Upper lobe of left lung (tissue), 6 donors: ENCODE measurements at regions not wholly inside any gene's neighbourhood (a gene's known extent, or its start where the extent isn't known, plus 50 kb on each side); places are given as distances from the start of the nearest gene placed in this dataset.

ENCODE experiments used
- ATAC-seq, 2 donors: fragments of 200-7000 bp; cut with Tn5 transposase; one replicate each; pipeline ENCODE4 v1.9.1; 2022; ENCODE audit warnings: mild to moderate bottlenecking in 2 of 2, moderate library complexity in 2 of 2; ENCODE audit not compliant: low FRiP score in 2 of 2
- DNase-seq, 2 donors: peaks; one replicate each; pipeline ENCODE4 v3.0.0-alpha.2; 2019 to 2020
- H3K27ac ChIP-seq, 4 donors: fragments of 200-600 bp; sonication (generic); one replicate each; pipeline ENCODE4 v1.5.1; 2016 to 2019
- H3K27me3 ChIP-seq, 4 donors: fragments of 200-600 bp; sonication (generic); one replicate each; pipeline ENCODE4 v1.5.1; 2017 to 2019
- H3K36me3 ChIP-seq, 4 donors: fragments of 200-600 bp; sonication (generic); one replicate each; pipeline ENCODE4 v1.5.1; 2016 to 2019
- H3K4me1 ChIP-seq, 4 donors: fragments of 200-600 bp; sonication (generic); one replicate each; pipeline ENCODE4 v1.5.1; 2018 to 2019
- H3K4me3 ChIP-seq, 4 donors: fragments of 200-600 bp; sonication (generic); one replicate each; pipeline ENCODE4 v1.5.1; 2017 to 2019; ENCODE audit warnings: mild to moderate bottlenecking in 2 of 4, moderate library complexity in 1 of 4
- H3K9me3 ChIP-seq, 4 donors: fragments of 200-600 bp; sonication (generic); one replicate each; pipeline ENCODE4 v1.5.1; 2018 to 2019
- CTCF ChIP-seq, 6 experiments: fragments of 450-650 bp in 4 of 6; fragments of 200-600 bp in 2 of 6; sonication (generic) in 2 of 6; IDR thresholded peaks; one replicate each; pipeline ENCODE4 v1.5.1; 2016 to 2019; ENCODE audit warnings: antibody characterized with exemption in 6 of 6
- EP300 ChIP-seq, 4 donors: sonication (generic); formaldehyde crosslinking; IDR thresholded peaks; one replicate each; pipeline ENCODE4 v1.5.1; 2017; ENCODE audit warnings: antibody characterized with exemption in 4 of 4, control low read depth in 2 of 4
- POLR2A ChIP-seq, 4 donors: fragments of 450-650 bp; IDR thresholded peaks; one replicate each; pipeline ENCODE4 v1.5.1; 2016 to 2017; ENCODE audit warnings: antibody characterized with exemption in 4 of 4, mild to moderate bottlenecking in 2 of 4
- POLR2AphosphoS5 ChIP-seq, 2 donors: sonication (generic); formaldehyde crosslinking; IDR thresholded peaks; one replicate each; pipeline ENCODE4 v1.5.1; 2017; ENCODE audit warnings: antibody characterized with exemption in 2 of 2
- WGBS, 2 donors: methylation state at CpG; one replicate each; pipeline ENCODE4 v1.1.5; 2017 to 2018; 5-methylcytosine and 5-hydroxymethylcytosine counted together
- donor health status: DM: no; HTN: no; CAD: no; lungs with moderate emphysema.
- donor health status: DM: no; HTN: yes; CAD: no; lungs with severe emphysema.

DNA sequence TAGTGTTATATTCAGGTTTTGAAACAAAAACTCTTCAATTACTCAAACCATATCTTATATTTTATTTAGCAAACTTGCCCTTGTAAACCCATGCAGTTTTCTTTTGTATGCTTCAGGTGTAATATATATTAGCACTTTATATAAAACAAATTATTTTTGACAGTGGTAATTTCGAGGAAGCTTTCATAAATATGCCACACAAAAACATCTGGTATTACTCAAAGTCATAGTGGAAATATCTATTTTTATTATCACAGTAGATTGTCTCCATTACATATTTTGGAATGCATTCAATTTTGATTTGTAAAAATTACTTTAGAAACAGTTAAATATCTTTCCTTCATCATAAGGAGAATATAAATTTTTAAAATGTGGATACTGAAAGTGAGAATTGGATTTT is 89.1 kb upstream of the FIBIN start:
- Histone ChIP-seq H3K27ac (no peak overlapping the region), H3K27me3 (no peaks in the 10 kb centered on the region), H3K4me1 (no peaks in the 10 kb centered on the region), H3K9me3 (no peaks in the 10 kb centered on the region), H3K36me3 (no peaks in the 10 kb centered on the region), H3K4me3 (no peak overlapping the region)
- 30 to 44% methylated on average over 1 of the region's 1 CpG for WGBS, 2 donors
- DNase-seq (no peak), ATAC-seq (no peak)
- TF ChIP-seq POLR2A (IDR thresholded peaks at IDR 0.05), result no peak
- no peak for TF ChIP-seq EP300 (IDR thresholded peaks at IDR 0.05)
- no peak for TF ChIP-seq CTCF (IDR thresholded peaks at IDR 0.05)
- TF ChIP-seq POLR2AphosphoS5 (IDR thresholded peaks at IDR 0.05), result no peak

DNA sequence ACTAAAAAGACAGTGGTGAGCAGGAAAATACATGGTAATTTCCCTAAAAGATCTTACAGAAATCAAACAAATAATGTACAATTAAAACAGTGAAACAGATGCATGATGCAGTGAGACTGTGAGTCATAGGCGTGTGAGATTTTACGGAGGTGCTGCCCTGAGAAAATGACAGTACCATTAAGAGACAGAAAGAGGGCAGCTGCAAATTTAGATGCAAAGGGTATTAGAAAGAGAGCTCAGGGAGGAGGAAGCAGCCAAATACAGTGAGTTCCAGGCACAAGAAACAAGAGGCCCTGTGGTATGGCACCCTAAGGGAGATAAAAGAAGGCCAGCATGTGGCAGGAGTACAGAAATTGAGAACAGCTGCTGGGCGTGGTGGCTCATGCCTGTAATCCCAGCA is 88.5 kb upstream of the FIBIN start:
- DNase-seq, result no peak
- Histone ChIP-seq H3K27ac (no peak overlapping the region), H3K36me3 (no peaks in the 10 kb centered on the region), H3K4me3 (no peak overlapping the region), H3K9me3 (no peaks in the 10 kb centered on the region), H3K4me1 (no peaks in the 10 kb centered on the region), H3K27me3 (no peaks in the 10 kb centered on the region)
- no peak for ATAC-seq
- WGBS, 2 donors, result 72% methylated on average over 3 of the region's 3 CpGs
- TF ChIP-seq POLR2A (IDR thresholded peaks at IDR 0.05) (no peak), CTCF (IDR thresholded peaks at IDR 0.05) (no peak), POLR2AphosphoS5 (IDR thresholded peaks at IDR 0.05) (no peak)

DNA sequence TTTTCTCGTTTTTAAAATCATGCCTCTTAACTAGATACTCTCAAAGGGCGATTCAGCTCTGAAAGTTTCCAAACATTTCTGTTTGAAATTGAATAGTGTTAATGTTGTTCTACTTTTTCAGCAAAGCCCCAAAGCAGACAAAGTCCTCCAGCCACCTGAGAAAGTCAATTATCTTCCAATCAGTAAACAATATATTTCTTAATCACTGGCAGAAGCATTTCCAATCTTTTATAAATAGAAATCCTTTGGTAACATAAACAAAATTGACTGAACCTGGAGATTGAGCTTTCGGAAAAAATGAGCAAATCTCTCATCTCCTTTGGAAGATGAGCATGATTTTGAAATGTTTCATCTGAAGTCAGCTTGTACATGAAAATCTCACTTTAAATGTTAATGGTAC is 84.4 kb upstream of the FIBIN start:
- DNase-seq, result no peak
- H3K4me3 ChIP-seq, result no peak overlapping the region
- no peaks in the 10 kb centered on the region for H3K4me1 ChIP-seq
- no peak overlapping the region for H3K27ac ChIP-seq
- TF ChIP-seq EP300 (IDR thresholded peaks at IDR 0.05) (no peak), CTCF (IDR thresholded peaks at IDR 0.05) (no peak), POLR2A (IDR thresholded peaks at IDR 0.05) (no peak)
- H3K9me3 ChIP-seq, result no peaks in the 10 kb centered on the region
- ATAC-seq, result no peak
- H3K36me3 ChIP-seq, result no peaks in the 10 kb centered on the region
- WGBS, 2 donors, result 49 to 65% methylated on average over 3 of the region's 3 CpGs
- no peaks in the 10 kb centered on the region for H3K27me3 ChIP-seq

DNA sequence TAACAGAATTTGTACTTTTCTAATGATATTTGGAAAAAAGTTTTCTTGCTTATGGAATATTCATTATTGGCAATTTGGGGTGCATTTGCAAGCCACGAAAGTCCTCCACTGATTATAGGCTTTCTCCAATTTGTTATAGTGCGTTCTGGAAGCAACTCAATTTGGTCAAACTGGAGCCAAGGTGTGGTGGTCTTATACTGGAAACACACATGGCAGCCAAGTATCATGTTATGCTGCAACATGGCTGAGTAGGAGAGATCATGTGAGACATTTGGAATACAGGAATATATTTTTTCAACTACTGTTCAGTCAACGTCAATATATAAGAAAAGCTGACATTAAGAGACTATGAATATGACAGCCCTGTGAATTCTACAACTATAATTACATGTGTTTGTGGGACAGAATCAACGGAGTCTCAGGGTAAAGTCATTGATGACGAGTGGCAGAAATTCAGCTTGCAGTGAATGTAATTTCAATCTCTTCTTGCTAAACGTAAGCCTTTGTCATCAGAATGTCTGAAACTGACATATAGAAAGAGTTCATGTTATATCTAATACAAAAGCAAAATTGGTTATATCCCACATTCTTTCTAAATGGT is 83.8 kb upstream of the FIBIN start:
- no peaks in the 10 kb centered on the region for H3K9me3 ChIP-seq
- DNase-seq (no peak), ATAC-seq (no peak)
- no peak overlapping the region for H3K27ac ChIP-seq
- no peaks in the 10 kb centered on the region for H3K36me3 ChIP-seq
- WGBS, 2 donors, result 70% methylated on average over 6 of the region's 6 CpGs
- no peaks in the 10 kb centered on the region for H3K27me3 ChIP-seq
- H3K4me1 ChIP-seq, result no peaks in the 10 kb centered on the region
- TF ChIP-seq CTCF (IDR thresholded peaks at IDR 0.05) (no peak), POLR2AphosphoS5 (IDR thresholded peaks at IDR 0.05) (no peak), POLR2A (IDR thresholded peaks at IDR 0.05) (no peak), EP300 (IDR thresholded peaks at IDR 0.05) (no peak)
- H3K4me3 ChIP-seq, result no peak overlapping the region

GRCh38 chr11:26914968-26915367 is 78.9 kb upstream of the FIBIN start:
- H3K27ac ChIP-seq, result no peak overlapping the region
- TF ChIP-seq POLR2A (IDR thresholded peaks at IDR 0.05), result no peak
- TF ChIP-seq POLR2AphosphoS5 (IDR thresholded peaks at IDR 0.05), result no peak
- TF ChIP-seq EP300 (IDR thresholded peaks at IDR 0.05), result no peak
- no peak for TF ChIP-seq CTCF (IDR thresholded peaks at IDR 0.05)
- no peaks in the 10 kb centered on the region for H3K9me3 ChIP-seq
- H3K36me3 ChIP-seq, result no peaks in the 10 kb centered on the region
- DNase-seq (no peak), ATAC-seq (no peak)
- no peaks in the 10 kb centered on the region for H3K4me1 ChIP-seq
- no peak overlapping the region for H3K4me3 ChIP-seq
- no peaks in the 10 kb centered on the region for H3K27me3 ChIP-seq
- 59 to 71% methylated on average over 6 of the region's 6 CpGs for WGBS, 2 donors
